Fibroblast of skin of right quadriceps (primary cell): ENCODE measurements at regions not wholly inside any gene's neighbourhood (a gene's known extent, or its start where the extent isn't known, plus 50 kb on each side); places are given as distances from the start of the nearest gene placed in this dataset.
"Not testable (repeated sequence)": the region's sequence is repeated elsewhere in the genome, so short reads cannot be mapped to it uniquely, and the experiment has no call there.

Experiments used
- DNase-seq: peaks from one replicate; pipeline ENCODE4 v3.0.0-alpha.2; 2013

DNA sequence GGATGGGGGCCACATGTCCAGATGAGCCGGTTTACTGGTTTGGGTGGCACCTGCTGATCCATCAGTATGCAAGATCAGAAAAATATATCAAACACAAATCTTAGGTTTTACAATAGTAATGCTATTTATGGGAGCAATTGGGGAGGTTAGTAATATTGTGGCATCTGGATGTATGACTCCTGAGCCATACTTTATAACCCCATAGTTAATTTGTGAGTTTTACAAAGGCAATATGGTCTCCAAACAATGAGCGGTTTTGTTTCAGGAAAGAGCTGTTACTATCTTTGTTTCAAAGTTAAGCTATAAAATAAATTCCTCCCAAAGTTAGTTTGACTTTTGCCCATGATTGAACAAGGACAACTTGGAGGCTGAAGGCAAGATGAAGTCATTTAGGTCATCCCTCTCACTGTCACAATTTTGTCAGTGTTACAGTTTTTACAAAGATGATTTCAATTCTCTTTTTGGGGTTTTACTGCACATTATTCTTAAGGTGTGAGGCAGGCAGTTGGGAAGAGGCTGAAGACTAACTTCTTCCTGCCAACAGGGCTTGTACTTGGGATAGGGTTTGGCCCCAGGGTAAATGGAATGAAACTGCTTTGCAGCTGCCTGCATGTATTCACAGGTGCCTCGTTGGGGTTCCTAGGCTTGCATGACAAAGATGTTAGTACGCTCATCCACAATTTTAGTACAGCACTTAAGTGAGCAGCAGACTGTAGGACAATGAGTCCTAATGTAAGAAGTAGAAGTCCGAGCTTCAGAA is 296.6 kb upstream of the NDN start:
- DNase-seq = no peak

DNA sequence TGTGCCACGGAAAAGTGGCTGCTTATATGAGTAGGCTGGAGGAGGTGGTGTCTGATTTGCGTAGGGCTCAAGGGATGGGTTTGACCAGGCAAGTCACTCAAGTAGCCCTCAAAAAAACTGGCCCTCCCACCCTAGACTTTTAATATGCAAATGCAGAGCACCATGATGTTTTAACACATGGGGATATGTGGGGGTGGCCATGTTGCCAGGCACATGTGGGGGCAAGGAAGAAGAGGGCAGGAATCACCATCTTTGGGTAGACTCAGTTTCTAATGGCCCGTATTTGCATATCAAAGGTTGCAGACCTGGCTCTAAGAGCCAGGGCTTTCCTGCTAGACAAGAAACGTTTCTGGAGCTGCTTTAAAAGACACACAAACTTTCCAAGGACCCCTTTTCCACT is 307.2 kb upstream of the NDN start:
- no peak for DNase-seq

DNA sequence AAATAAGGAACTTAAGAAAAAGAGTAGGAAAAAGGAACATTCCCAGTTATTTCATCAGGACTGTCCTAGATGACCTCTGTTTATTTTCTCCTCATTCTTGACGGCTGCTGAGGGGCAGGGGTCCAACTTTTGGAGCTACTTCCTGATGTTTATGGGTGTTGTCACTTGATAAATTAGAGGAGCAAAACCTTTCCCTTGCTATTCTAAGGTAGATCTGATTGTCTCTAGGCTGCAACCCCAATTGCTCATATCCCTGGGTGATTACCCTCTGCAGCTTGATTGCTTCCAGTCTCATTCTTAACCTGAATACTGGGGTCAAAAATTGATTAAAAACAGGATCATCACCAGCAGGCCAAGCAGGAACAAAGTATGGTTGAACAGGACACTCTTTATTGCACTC is 311.0 kb upstream of the NDN start:
- no peak for DNase-seq

DNA sequence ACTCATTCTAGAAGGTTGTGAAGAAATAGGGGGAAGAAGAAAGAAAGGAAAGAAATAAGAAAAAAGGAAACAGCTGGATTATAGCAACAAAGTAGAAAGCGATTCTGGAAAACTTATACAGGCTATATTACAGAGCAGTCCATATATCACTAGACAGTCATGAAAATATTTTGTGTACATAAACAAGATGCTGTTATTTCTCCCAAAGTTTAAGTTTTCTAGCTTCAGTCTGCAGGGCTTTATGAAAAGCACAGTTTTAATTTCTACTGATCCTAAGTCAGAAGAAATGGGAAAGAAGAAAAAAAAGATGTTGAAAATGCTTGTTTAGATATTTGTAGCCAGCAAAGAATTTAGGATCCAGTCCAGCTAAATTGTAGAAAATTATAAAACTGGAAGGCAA is 321.4 kb upstream of the NDN start:
- DNase-seq = no peak

DNA sequence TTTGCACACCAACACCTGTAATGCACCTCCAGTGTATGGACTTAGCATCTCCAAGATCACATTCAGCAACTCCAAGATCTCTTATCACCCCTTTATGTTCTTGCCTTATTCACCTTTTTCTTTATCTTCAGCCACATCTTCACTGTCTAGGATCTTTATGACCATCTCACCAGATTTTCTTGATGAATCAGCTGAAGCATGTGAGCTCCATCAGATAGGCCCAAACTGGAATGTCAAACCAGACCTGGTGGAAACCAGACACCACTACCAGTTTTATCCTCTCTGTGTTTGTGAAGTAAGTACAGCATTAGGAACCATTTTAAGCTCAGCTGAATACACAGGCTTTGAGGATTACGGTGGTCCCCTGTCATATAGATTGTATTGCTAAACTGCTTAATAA is 330.4 kb upstream of the NDN start:
- no peak for DNase-seq

DNA sequence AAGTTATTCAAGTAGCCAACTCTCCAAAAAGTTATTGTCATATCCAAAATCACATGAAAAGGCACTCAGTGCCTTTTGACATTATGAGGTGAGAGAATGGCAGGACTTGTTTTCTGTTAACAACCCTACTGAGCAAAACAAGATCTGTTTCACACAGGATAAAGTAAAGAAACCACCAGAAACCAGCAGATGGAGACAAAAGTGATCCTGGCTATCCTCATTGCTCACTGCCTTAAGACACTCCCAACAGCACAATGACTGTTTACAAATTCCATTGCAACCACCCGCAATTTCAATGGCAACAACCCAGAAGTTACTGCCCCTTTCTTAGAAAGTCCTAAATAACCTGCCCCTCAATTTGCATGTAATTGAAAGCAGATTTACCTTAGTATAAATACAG is 352.6 kb upstream of the NDN start:
- no peak for DNase-seq

DNA sequence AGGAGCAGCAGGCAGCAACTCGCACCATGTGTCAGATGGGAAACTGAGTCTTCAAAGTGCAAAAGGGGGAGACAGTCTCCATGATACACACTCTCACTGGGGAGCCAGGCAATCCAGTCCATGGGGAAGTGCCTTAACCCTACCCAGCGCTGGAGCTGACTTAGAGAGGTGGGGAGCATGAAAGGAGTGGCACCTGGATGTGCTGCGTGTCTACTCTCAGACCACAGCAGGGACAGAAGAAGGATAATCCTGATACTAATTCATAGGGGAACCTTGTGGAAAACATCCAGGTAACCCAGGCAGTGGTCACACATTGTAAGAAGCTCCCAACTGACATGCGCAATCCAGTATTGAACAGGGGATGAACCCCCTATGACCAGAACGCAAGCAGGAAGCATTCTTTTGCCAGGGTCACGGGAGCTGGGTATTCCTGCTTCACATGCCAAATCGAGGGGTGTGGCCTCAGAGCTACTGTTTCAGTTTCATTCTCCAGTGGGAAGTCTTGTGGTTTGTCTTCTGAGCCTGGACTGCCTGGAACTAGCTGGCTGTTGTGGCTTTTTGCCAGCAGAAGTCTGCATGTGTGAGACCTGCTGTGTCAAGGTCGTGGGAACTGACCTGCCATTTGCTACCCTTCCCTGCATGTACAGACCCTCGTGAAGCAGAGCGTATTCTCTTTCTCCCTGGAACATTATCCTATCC is 367.6 kb upstream of the NDN start:
- no peak for DNase-seq

DNA sequence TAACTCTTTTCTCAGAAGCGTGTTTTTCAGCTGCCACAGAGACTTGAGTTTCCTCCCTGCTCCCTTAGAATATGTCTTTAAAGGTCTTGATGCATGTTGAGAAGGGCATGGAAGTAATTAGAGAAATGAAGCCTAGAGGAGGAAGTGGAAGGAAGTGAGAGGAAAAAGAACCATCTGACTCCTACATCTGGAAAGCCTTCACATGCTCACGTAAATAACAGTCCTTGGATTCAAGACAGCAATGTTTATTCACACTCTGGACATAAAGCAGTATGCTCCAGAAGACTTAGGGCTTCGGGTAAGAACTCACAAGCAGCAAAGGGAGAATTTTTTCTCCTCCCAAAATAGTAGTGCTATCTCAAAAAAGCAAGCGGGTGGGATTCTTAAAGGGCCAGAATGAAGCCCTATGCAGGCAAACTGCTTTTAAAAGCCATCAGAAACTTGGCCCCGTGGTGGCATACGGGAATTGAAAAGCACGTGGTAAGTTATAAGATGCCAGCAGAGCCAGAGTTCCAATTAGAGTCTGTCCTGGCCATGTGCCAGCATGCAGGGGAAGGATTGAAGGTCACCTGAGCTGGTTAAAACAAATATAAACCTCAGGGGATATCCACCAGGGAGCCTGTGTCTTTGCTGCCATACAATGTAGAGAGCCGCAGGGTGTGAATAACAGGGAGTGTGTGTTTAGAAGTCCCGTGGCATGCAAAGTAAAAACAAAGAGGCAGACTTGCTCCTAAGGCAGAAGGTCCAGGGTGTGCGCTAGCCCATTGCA is 380.8 kb upstream of the NDN start:
- no peak for DNase-seq

DNA sequence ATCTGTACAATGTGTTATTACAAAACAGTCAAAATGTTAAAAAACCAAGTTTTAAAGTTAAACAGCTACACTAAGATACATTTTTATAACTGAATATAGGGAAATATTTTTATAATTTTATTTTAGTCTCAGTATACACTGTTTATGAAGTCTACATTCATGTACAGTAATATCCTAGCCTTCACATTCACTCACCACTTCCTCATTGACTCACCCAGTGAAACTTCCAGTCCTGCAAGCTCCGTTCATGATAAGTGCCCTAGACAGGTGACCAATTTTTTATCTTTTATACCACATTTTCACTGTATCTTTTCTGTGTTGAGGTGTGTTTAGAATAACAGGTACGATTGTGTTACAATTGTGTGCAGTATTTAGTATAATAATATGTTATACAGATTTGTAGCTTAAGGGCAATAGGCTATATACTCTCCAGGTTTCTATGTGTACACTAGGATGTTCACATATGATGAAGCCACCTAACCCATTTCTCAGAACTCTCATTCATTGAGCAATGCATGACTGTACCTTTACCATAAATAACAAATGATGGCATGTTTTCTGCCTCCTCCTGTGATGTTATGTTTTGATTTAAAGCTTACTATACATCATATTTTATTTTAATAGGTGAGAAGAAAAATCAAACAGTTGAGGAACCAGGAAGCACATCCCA is 388.4 kb upstream of the NDN start:
- no peak for DNase-seq

DNA sequence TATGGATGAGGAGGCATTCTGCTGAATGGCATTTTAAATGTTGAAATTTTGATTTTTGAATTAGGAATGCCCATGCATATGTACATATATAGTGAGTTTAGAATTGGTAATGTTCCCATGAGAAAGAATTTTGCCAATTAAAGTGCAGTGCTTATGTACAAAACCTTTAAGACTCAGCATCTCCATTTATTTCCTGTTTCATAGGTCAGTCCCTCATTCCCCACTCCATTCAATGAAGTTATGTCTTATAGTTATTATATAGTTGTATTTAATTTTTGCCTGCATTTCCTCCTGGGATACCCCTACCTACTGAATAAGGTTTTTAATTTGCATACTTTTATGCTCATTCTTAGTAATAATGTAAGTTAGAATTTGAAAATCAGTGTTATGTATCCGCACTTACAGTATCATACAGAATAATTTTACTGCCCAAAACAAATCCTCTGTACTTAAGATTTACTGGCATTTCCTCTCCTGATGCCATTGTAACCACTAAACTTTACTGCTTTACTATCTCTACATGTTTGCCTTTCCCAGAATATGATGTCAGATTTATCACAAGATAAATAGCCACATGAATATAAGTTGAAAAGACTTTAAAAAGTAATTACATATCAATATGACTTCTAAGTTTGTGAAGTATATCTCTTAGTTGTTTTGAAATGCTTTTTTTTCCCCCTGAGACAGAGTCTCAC is 389.1 kb upstream of the NDN start:
- no peak for DNase-seq

DNA sequence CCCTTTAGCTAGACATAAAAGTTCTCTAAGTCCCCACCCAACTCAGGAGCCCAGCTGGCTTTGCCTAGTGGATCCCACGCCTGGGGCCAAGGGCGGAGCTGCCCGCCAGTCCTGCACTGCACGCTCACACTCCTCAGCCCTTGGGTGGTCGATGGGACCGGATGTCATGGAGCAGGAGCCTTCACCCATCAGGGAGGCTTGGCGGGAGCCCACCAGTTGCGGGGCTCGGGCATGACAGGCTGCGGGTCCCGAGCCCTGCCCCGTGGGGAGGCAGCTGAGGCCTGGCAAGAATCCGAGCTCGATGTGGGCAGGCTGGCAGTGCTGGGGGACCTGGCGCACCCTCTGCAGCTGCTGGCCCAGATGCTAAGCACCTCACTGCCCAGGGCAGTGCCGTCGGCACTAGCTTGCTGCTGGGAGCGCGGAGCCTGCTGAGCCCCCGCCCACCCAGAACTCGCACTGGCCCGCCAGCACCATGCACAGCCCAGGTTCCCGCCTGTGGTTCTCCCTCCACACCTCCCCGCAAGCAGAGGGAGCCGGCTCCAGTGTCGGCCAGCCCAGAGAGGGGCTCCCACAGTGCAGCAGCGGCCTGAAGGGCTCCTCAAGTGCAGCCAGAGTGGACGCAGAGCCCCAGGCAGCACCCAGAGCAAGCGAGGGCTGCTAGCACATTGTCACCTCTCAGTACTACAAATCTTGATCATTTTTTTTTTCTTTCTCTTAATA is 391.4 kb upstream of the NDN start:
- DNase-seq = no peak

DNA sequence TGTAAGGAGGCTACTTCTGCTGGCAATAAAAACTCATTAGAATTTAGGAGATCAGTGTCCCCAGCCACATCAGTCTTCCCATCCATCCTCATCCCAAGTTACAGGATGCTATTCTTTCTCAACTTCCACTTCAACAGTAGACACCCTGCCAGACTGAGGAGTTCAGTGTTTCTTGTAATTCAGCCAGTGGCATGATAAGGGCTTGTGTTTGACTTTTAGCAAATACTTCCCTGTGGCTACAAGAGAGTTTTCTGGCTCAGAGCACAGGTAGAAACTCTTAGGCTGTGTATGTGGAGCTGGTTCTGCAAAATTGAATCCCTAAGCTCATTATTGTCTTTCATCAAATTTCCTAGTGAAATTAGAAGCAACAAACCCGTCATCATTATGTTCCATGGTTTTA is 401.8 kb upstream of the NDN start:
- not testable (repeated sequence) for DNase-seq

DNA sequence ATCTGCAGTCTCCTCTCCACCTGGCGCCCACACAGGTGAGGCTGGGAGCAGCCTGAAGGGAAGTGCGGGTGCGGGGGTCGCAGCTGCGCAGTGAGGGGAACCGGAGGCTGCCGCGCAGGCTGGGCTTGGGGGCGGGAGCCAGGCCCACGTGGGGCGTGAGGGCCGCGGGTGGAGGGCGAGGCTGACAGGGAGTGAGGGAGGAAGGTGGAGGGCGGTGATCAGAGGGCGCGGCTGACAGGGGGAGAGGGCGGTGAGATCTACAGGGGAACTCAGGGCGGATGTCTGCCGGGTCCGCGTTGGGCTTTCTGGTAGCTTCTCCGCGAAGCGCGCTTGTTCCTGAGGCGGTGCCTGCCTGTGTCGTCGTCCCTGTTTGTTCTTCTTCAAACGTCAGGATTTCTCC is 414.4 kb upstream of the NDN start:
- not testable (repeated sequence) for DNase-seq

DNA sequence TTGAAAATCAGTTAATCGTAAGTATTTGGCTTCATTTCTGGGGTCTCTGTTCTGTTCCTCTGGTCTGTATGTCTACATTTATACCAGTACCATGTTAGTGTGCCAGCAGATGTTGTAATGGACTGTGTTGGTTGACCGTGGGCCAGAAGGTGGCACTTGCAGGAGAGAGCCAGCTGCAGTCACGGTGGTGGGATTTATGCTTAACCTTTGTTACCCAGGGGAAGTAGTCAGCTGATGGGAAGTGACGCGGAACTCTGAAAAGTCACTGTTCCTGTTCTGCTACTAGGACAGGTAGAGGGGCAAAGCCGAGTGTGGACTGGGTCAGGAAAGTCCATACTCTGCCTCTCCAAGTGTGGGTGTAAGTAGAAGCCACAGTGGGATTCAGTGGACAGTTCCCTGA is 420.4 kb upstream of the NDN start:
- DNase-seq = not testable (repeated sequence)

DNA sequence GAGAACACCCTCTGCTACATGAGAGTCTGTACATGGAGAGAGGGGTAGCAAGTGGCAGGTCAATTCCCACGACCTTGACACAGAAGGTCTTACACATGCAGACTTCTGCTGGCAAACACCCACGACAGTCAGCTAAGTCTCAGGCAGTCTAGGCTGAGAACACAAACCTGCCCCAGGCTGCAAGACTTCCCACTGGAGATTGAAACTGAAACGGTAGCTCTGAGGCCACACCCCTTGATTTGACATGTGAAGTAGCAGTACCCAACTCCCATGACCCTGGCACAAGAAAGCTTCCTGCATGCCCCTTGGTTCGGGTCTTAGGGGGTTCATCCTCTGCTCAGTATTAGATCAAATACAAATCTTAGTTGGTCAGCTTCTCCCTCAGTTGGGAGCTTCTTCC is 420.8 kb upstream of the NDN start:
- not testable (repeated sequence) for DNase-seq

DNA sequence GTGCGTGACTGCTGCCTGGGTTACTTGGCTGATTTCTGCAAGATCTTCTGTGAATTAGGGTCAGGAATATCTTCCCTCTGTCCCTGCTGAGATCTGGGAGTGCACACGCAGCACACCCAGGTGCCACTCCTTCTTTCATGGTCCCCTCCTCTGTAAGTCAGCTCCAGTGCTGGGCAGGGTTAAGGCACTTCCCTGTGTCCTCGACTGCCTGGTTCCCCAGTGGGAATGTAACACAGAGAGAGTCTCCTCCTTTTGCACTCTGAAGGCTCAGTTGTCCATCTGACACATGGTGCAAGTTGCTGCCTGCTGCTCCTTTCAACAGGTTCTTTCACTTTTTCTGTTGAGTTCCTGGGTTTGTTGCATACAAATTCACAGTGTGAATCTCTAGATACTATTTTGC is 421.2 kb upstream of the NDN start:
- not testable (repeated sequence) for DNase-seq

DNA sequence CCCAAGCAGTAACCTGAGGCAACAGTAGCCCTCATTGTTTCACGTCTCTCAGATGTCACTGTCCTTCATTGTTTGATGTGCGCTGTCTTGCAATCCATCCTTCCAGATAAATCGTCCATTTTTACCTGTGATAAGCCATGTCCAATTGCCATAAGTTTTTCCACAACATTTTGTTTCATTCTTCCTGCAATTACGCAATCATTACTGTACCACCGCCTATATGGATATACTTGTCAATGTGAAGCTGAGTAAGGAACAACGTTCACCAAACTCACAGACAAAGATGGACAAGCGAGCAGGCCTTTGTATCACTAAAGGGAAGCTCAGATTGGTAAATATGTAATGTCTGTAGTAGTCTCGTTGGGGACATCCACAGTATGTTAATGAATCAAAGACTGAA is 452.5 kb upstream of the NDN start:
- not testable (repeated sequence) for DNase-seq

DNA sequence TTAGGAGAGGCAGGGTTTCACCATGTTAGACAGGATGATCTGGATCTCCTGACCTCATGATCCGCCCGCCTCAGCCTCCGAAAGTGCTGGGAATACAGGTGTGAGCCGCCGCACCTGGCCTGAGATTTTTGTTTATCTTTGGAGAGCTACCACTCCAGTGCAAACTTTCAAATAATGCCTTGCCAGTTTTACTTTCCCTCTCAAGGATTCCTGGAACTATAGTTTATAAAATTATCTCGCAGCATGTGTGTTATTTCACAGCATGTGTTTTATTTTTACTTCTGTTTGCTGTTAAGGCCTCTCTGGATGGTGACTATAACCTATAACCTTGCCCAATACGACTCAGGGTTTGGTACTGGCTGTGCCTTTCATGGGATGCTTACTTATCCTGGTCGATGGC is 458.0 kb upstream of the NDN start:
- not testable (repeated sequence) for DNase-seq

DNA sequence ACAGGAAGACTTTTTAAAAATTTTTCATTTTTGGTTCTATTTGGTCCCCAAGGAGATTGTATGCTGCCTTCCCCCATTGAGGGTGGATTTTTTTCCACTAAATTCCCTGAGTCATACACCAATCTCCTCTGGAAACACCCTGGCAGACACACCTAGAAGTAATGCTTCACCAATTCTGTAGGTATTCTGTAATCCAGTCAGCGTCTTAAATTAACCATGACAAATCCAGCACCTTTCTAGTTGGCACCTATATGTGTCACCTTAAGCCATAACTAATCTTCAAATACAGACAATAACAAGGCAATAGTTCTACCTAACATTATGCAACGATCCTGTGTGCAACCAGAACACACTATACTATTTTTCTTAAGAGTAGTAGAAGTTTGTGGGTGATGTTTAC is 459.1 kb upstream of the NDN start:
- DNase-seq = no peak

DNA sequence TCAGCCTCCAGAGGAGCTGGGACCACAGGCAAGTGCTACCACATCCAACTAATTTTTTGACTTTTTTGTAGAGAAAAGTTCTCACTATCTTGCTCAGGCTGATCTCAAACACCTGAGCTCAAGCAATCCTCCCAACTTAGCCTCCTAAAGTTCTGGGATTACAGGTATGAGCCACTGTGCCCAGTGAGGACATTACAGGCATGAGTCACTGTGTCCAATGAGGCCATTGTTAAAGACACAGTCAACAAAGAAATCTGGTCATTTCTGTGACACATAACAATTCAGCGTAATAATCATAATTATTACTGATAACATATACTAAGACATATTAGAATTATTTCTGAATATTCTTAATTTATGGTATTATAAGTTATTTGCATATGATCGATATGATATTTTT is 463.4 kb upstream of the NDN start:
- no peak for DNase-seq

DNA sequence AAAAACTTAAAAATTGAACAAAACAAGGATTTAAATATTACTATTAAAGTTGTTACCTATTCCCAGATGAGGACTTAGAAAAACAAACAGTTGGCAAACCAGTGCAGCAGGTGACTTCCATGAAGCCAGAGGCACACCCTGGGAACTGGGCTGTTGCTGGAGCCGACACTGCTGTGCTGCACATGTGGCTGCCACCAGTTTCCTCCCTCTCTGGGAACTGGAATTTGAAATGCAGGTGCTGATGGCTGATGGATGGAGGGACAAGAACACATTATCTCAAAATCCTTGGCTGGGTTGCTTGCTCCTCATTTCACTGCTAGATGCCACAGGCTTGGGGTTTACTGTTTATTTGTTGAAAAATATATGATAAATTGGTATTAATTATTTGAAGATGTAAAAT is 471.2 kb upstream of the NDN start:
- DNase-seq = not testable (repeated sequence)

DNA sequence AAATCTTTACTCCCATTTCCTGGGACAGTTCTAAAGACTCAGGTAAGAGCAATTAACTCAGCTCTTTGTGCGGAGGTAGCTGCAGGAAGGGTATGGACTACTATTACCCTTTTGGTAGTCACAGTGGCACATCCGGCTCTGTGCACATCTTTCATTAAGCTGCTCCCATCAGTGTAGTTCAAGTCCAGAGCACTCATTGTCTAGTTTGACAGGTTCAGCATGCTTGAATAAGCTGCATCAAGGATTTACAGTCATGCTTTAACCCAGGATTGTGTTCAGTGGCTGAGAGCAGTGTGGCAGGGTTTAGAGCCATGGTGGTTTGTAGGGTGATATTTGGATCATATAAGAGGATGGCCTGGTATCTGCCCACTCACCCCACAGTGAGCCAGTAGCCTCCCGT is 478.4 kb upstream of the NDN start:
- DNase-seq = not testable (repeated sequence)
